ENCODE measurements at regions not wholly inside any gene's neighbourhood (a gene's known extent, or its start where the extent isn't known, plus 50 kb on each side); places are given as distances from the start of the nearest gene placed in this dataset.

DNA sequence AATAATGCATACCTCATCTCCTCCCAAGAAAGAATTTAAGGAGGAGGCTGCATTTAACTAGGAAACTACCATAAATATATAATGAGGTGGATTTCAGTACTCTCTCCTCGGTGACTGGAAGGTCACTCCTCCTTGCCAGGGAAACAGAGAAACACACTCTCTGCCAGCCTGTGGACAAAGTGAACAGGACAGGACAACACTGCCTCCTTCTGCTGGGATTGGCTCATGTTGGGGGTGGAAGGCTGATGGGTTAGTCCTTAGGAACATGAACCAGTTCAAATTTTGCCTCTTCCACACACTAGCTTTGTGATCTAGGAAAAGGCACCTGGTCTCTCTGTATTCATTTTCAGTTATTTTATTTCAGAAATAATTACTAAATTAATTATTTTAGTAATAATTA, 50.6 kb upstream of the STEAP4 start:
- no peak for ATAC-seq (replicated peaks; ENCODE audit: extremely low read depth, poor library complexity, severe bottlenecking)
- no peak for DNase-seq (ENCODE audit: low spot score in 2 of 2)
- Mint-ChIP-seq H3K9me3 (no peaks in the 10 kb centered on the region), H3K4me1 (peaks cover 6% of the 10 kb centered on the region), H3K4me3 (no peak overlapping the region), H3K27ac (ENCODE audit: low read depth) (no peak overlapping the region), H3K36me3 (ENCODE audit: insufficient read depth) (no peaks in the 10 kb centered on the region), H3K27me3 (peaks cover 9% of the 10 kb centered on the region)
